Adipocyte (in vitro differentiated cells): ENCODE measurements at regions not wholly inside any gene's neighbourhood (a gene's known extent, or its start where the extent isn't known, plus 50 kb on each side); places are given as distances from the start of the nearest gene placed in this dataset.
"Not testable (repeated sequence)": the region's sequence is repeated elsewhere in the genome, so short reads cannot be mapped to it uniquely, and the experiment has no call there.

Experiments used
- DNase-seq: peaks from one replicate; pipeline ENCODE4 v3.0.0-alpha.2; 2015; ENCODE audit warnings: low read depth
- H3K27me3 ChIP-seq: replicated peaks from 2 replicates; pipeline ENCODE4 v1.7.0; 2013; ENCODE audit warnings: mild to moderate bottlenecking, low read length, moderate library complexity; ENCODE audit not compliant: control insufficient read depth, insufficient read depth
- H3K36me3 ChIP-seq: 2 replicates; pipeline ENCODE4 v1.7.0; 2013; ENCODE audit warnings: low read length, mild to moderate bottlenecking, moderate library complexity; ENCODE audit not compliant: control insufficient read depth, insufficient read depth, severe bottlenecking
- H3K4me1 ChIP-seq: 2 replicates; pipeline ENCODE4 v1.7.0; 2013; ENCODE audit warnings: mild to moderate bottlenecking, low read length, moderate library complexity; ENCODE audit not compliant: control insufficient read depth, insufficient read depth
- H3K4me3 ChIP-seq: 2 replicates; pipeline ENCODE4 v1.7.0; 2013; ENCODE audit warnings: mild to moderate bottlenecking, low read length, moderate library complexity
- H3K9ac ChIP-seq: 2 replicates; pipeline ENCODE4 v1.7.0; 2013; ENCODE audit warnings: mild to moderate bottlenecking, low read length, moderate library complexity
- H3K9me3 ChIP-seq: 2 replicates; pipeline ENCODE4 v1.7.0; 2013; ENCODE audit warnings: mild to moderate bottlenecking, low read length, moderate library complexity; ENCODE audit not compliant: control insufficient read depth

GRCh38 chr6:11426571-11426970, 111.0 kb upstream of the TMEM170B start:
- Histone ChIP-seq H3K9ac (peak overlapping the region; percentile 78), H3K9me3 (peaks cover 2% of the 10 kb centered on the region), H3K27me3 (no peaks in the 10 kb centered on the region), H3K4me1 (peaks cover 82% of the 10 kb centered on the region), H3K4me3 (no peak overlapping the region), H3K36me3 (no peaks in the 10 kb centered on the region)
- DNase-seq: peak; percentile 45

GRCh38 chr6:11425876-11426275, 111.7 kb upstream of the TMEM170B start:
- Histone ChIP-seq H3K9ac (peak overlapping the region; percentile 50), H3K27me3 (no peaks in the 10 kb centered on the region), H3K4me3 (no peak overlapping the region), H3K4me1 (peaks cover 76% of the 10 kb centered on the region), H3K36me3 (no peaks in the 10 kb centered on the region), H3K9me3 (peaks cover 6% of the 10 kb centered on the region)
- no peak for DNase-seq

GRCh38 chr6:11425431-11425871, 112.1 kb upstream of the TMEM170B start:
- no peak overlapping the region for H3K4me3 ChIP-seq
- peaks cover 10% of the 10 kb centered on the region for H3K9me3 ChIP-seq
- H3K36me3 ChIP-seq: no peaks in the 10 kb centered on the region
- no peaks in the 10 kb centered on the region for H3K27me3 ChIP-seq
- H3K4me1 ChIP-seq: peaks cover 71% of the 10 kb centered on the region
- no peak for DNase-seq
- H3K9ac ChIP-seq: peak overlapping the region; percentile 50

- Histone ChIP-seq H3K4me1 (peaks cover 63% of the 10 kb centered on the region), H3K36me3 (no peaks in the 10 kb centered on the region), H3K27me3 (no peaks in the 10 kb centered on the region), H3K9ac (no peak overlapping the region), H3K9me3 (peaks cover 12% of the 10 kb centered on the region), H3K4me3 (no peak overlapping the region)
- DNase-seq: no peak
These were observed 113.0 kb upstream of the TMEM170B start for GRCh38 chr6:11424395-11425034.

GRCh38 chr6:11423667-11424066, 113.9 kb upstream of the TMEM170B start:
- H3K36me3 ChIP-seq: no peaks in the 10 kb centered on the region
- no peak overlapping the region for H3K9ac ChIP-seq
- H3K4me1 ChIP-seq: peaks cover 54% of the 10 kb centered on the region
- DNase-seq: no peak
- no peak overlapping the region for H3K4me3 ChIP-seq
- no peaks in the 10 kb centered on the region for H3K27me3 ChIP-seq
- peaks cover 12% of the 10 kb centered on the region for H3K9me3 ChIP-seq

DNA sequence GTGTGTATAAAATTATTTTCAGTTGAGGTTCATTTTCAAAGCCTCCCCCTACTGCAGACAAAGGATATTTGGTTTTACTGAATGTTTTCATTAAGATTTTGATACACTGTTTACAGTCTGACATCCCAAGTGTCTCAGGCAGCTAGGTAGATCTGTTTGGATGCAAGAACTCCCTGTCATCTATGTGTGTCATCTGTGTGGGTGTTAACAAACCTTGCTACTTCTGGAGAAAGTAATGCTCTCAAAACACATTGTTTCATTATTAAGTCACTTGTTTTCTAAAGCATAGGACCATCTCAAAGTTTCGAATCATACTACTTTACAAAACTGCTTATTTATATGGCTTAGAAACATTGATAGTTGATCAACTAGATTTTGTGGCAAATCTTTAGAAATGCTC, 114.5 kb upstream of the TMEM170B start:
- H3K27me3 ChIP-seq: no peaks in the 10 kb centered on the region
- peaks cover 48% of the 10 kb centered on the region for H3K4me1 ChIP-seq
- H3K9me3 ChIP-seq: peaks cover 12% of the 10 kb centered on the region
- H3K4me3 ChIP-seq: no peak overlapping the region
- DNase-seq: no peak
- no peaks in the 10 kb centered on the region for H3K36me3 ChIP-seq
- no peak overlapping the region for H3K9ac ChIP-seq

DNA sequence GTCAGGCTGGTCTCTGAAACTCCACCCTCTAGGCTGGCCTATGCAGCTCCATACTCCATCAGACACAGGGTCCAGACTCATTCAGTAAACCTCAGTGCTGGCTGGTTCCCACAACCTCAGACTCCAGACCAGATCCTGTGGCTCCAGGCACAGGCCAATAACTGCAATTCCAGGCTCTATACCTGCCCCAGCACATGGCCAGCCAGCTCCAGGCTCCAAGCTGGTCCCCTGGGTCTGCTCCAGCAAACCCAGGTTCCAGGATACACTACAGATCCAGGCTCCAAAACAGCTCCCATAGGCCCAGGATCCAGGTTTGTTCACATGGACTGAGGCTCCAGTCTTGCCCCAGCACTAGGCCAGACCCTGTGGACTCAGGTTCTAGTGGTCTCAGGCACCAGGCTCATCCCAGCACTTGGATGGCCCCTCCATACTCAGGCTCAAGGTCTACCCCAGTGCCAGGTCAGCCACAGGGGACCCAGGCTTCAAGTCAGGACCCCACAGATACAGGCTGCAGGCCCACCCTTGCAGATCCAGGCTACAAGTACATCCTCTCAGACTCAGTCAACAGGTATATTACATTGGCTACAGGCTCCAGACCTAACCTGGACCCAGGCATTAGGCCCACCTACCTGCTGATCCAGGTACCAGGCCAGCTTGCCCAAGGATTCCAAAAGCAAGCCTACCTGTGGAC, 117.6 kb upstream of the TMEM170B start:
- no peak overlapping the region for H3K4me3 ChIP-seq
- H3K27me3 ChIP-seq: no peaks in the 10 kb centered on the region
- H3K9ac ChIP-seq: no peak overlapping the region
- H3K36me3 ChIP-seq: no peaks in the 10 kb centered on the region
- DNase-seq: no peak
- H3K4me1 ChIP-seq: peaks cover 17% of the 10 kb centered on the region
- peaks cover 12% of the 10 kb centered on the region for H3K9me3 ChIP-seq

DNA sequence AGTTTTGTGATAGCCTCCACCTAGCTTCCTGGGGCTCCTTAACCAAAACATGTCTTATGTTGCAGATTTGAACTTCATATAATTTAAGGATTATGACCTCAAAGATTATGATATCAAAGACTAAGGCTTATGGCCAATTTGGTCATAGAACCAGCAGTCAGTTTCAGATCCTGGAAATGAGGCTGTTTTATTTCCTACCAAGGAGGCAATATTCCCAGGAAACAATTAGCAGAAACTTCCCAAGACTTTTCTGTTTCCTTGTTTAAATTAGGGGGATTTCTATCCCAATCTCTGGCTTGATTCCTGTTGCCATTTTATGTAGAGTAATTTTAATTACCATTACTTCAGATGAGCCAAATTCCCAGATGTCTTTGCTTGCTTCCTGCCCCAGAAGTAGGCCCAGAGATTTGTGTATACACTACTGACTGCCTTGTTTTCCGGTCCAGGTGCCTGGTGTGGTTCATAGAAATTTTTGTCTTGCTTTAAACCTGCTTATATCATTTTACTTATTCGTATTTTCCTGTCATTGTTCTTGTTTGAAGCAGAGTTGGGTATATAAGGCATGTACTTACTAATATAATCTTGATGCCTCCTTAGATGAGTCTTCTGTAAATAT, 119.2 kb upstream of the TMEM170B start:
- no peak for DNase-seq
- Histone ChIP-seq H3K36me3 (no peaks in the 10 kb centered on the region), H3K4me3 (no peak overlapping the region), H3K4me1 (peaks cover 16% of the 10 kb centered on the region), H3K27me3 (no peaks in the 10 kb centered on the region), H3K9me3 (peaks cover 12% of the 10 kb centered on the region), H3K9ac (no peak overlapping the region)

DNA sequence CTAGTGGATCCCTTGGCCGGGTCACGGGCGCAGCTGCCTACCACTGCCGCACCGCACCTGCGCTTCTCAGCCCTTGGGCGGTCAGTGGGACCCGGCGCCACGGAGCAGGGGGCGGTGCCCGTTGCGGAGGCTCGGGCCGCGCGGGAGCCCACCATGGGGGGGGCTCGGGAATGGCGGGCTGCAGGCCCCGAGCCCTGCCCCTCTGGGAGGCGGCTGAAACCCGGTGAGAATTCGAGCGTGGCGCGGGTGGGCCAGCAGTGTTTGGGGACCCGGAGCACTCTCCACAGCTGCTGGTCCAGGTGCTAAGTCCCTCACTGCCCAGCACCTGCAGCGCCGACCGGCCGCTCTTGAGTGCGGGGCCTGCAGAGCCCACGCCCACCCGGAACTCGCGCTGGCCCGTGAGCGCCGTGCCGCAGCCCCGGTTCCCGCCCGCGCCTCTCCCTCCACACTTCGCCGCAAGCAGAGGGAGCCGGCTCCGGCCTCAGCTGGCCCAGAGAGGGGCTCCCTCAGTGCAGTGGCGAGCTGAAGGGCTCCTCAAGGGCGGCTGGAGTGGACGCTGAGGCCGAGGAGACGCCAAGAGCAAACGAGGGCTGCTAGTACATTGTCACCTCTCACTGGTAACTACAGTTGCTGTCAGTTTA, 120.5 kb upstream of the TMEM170B start:
- H3K36me3 ChIP-seq: no peaks in the 10 kb centered on the region
- H3K27me3 ChIP-seq: no peaks in the 10 kb centered on the region
- no peak overlapping the region for H3K4me3 ChIP-seq
- H3K9ac ChIP-seq: no peak overlapping the region
- peaks cover 27% of the 10 kb centered on the region for H3K4me1 ChIP-seq
- DNase-seq: no peak
- H3K9me3 ChIP-seq: peaks cover 12% of the 10 kb centered on the region

DNA sequence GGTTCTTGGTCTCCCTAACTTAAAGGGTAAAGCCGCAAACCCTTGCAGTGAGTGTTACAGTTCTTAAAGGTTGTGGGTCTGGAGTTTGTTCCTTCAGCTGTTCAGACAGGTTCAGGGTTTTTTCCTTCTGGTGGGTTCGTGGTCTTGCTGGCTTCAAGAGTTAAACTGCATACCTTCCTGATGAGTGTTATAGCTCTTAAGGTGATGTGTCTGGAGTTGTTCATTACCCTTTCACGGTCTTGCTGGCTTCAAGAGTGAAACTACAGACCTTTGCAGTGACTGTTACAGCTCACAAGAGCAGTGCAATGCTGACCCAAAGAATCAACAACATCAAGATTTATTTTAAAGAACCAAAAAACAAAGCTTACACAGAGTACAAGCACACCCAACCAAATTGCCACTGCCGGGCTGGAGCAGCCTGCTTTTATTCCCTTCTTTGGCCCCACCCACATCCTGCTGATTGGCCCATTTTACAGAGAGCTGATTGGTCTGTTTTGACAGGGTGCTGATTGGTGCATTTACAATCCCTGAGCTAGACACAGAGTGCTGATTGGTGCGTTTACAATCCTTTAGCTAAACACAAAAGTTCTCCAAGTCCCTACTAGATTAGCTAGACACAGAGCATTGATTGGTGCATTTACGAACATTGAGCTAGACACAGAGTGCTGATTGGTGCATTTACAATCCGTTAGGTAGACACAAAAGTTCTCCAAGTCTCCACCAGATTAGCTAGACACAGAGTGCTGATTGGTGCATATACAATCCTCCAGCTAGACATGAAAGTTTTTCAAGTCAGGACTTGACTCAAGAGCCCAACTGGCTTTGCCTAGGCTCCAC, 121.2 kb upstream of the TMEM170B start:
- DNase-seq, H3K9ac ChIP-seq, H3K4me3 ChIP-seq, H3K36me3 ChIP-seq, H3K27me3 ChIP-seq: not testable (repeated sequence)
- Histone ChIP-seq H3K9me3 (peaks cover 10% of the 10 kb centered on the region), H3K4me1 (peaks cover 34% of the 10 kb centered on the region)
